PC-9 (cell line): ENCODE measurements at regions not wholly inside any gene's neighbourhood (a gene's known extent, or its start where the extent isn't known, plus 50 kb on each side); places are given as distances from the start of the nearest gene placed in this dataset.

Source experiments
- EZH2 ChIP-seq: fragments of 200-600 bp; sonication (generic); IDR thresholded peaks from 2 replicates; pipeline ENCODE4 v1.8.0; 2017; ENCODE audit warnings: antibody characterized with exemption, low read depth
- TF ChIP-seq, protein P1 (sequence below): fragments of 200-600 bp; sonication (generic); conservative IDR thresholded peaks from 2 replicates; pipeline ENCODE4 v1.6.1; 2017; ENCODE audit warnings: mixed run types, antibody characterized with exemption, mild to moderate bottlenecking, moderate library complexity

DNA sequence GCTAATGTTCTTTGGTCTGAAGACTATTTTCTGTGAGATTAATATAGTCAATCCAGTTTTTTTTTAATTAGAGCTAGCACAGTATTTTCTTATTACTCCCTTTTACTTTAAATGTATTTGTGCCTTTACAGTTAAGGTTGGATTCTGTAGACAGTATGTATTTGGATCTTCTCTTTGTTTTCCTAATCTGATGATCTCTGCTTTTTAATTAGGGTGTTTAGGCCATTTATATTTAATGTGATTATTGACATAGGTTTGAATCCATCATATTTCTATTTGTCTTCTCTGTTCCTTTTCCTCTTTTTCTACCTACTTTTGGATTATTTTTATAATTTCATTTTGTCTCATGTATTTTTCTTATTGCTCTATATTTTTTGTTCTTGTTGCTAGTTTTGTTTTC lies 437.7 kb downstream of the CPS1 start:
- TF ChIP-seq, protein P1, sequence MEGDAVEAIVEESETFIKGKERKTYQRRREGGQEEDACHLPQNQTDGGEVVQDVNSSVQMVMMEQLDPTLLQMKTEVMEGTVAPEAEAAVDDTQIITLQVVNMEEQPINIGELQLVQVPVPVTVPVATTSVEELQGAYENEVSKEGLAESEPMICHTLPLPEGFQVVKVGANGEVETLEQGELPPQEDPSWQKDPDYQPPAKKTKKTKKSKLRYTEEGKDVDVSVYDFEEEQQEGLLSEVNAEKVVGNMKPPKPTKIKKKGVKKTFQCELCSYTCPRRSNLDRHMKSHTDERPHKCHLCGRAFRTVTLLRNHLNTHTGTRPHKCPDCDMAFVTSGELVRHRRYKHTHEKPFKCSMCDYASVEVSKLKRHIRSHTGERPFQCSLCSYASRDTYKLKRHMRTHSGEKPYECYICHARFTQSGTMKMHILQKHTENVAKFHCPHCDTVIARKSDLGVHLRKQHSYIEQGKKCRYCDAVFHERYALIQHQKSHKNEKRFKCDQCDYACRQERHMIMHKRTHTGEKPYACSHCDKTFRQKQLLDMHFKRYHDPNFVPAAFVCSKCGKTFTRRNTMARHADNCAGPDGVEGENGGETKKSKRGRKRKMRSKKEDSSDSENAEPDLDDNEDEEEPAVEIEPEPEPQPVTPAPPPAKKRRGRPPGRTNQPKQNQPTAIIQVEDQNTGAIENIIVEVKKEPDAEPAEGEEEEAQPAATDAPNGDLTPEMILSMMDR = no peak
- no peak for TF ChIP-seq EZH2
